ENCODE measurements at regions not wholly inside any gene's neighbourhood (a gene's known extent, or its start where the extent isn't known, plus 50 kb on each side); places are given as distances from the start of the nearest gene placed in this dataset.

- no peak overlapping the region for H2AFZ ChIP-seq (ENCODE audit: control insufficient read depth, low read length)
- H3K27ac ChIP-seq (ENCODE audit: control insufficient read depth, insufficient read depth, low read length): no peak overlapping the region
- no peaks in the 10 kb centered on the region for H3K79me2 ChIP-seq (ENCODE audit: control insufficient read depth, insufficient read depth, low read length)
- no peaks in the 10 kb centered on the region for H3K27me3 ChIP-seq (ENCODE audit: control insufficient read depth, extremely low read depth, insufficient read depth, low read length)
- H3K9me1 ChIP-seq (ENCODE audit: control insufficient read depth, extremely low read depth, insufficient read depth, low read length): no peaks in the 10 kb centered on the region
- dilution Hi-C loops (cut with MboI; ENCODE audit: extremely low pct_ligation_motif_present, low sequenced_read_pairs): no loop called here
- no peaks in the 10 kb centered on the region for H3K9me3 ChIP-seq (ENCODE audit: control insufficient read depth, low read depth, low read length)
- no peak for TF ChIP-seq CTCF (optimal IDR thresholded peaks at IDR 0.05 in 1 of 3, IDR thresholded peaks at IDR 0.05 in 1 of 3, conservative IDR thresholded peaks at IDR 0.05 in 1 of 3; ENCODE audit: extremely low read depth in 1 of 3, insufficient read depth in 2 of 3, low read length in 3 of 3)
- TF ChIP-seq EZH2 (IDR thresholded peaks at IDR 0.05; ENCODE audit: low read length): no peak
- no peaks in the 10 kb centered on the region for H3K4me1 ChIP-seq (ENCODE audit: control insufficient read depth, extremely low read depth, insufficient read depth, low read length)
- H3K4me2 ChIP-seq (ENCODE audit: control insufficient read depth, extremely low read depth, insufficient read depth, low read depth, low read length): no peak overlapping the region
- no peak for DNase-seq (ENCODE audit: low read depth, low spot score)
- no peak overlapping the region for H3K9ac ChIP-seq (ENCODE audit: control insufficient read depth, extremely low read depth, insufficient read depth, low read length)
- H3K36me3 ChIP-seq (ENCODE audit: control insufficient read depth in 2 of 2, extremely low read depth in 1 of 2, insufficient read depth in 2 of 2, low read length in 2 of 2): no peaks in the 10 kb centered on the region
- no peaks in the 10 kb centered on the region for H4K20me1 ChIP-seq (ENCODE audit: control insufficient read depth, extremely low read depth, insufficient read depth, low read length)
- no peak for FAIRE-seq
- H3K4me3 ChIP-seq (ENCODE audit: control insufficient read depth in 2 of 3, extremely low read depth in 1 of 3, insufficient read depth in 2 of 3, low read depth in 1 of 3, low read length in 3 of 3): no peak overlapping the region
Measured at GRCh38 chr10:10623958-10624566, 393.6 kb upstream of the CELF2 start.

GRCh38 chr10:10624567-10624962 lies 393.1 kb upstream of the CELF2 start:
- Histone ChIP-seq H3K36me3 (ENCODE audit: control insufficient read depth in 2 of 2, extremely low read depth in 1 of 2, insufficient read depth in 2 of 2, low read length in 2 of 2) (no peaks in the 10 kb centered on the region), H3K9ac (ENCODE audit: control insufficient read depth, extremely low read depth, insufficient read depth, low read length) (no peak overlapping the region), H2AFZ (ENCODE audit: control insufficient read depth, low read length) (no peak overlapping the region), H4K20me1 (ENCODE audit: control insufficient read depth, extremely low read depth, insufficient read depth, low read length) (no peaks in the 10 kb centered on the region), H3K4me2 (ENCODE audit: control insufficient read depth, extremely low read depth, insufficient read depth, low read depth, low read length) (no peak overlapping the region), H3K9me1 (ENCODE audit: control insufficient read depth, extremely low read depth, insufficient read depth, low read length) (no peaks in the 10 kb centered on the region), H3K27ac (ENCODE audit: control insufficient read depth, insufficient read depth, low read length) (no peak overlapping the region), H3K9me3 (ENCODE audit: control insufficient read depth, low read depth, low read length) (no peaks in the 10 kb centered on the region), H3K27me3 (ENCODE audit: control insufficient read depth, extremely low read depth, insufficient read depth, low read length) (no peaks in the 10 kb centered on the region), H3K4me1 (ENCODE audit: control insufficient read depth, extremely low read depth, insufficient read depth, low read length) (no peaks in the 10 kb centered on the region), H3K4me3 (ENCODE audit: control insufficient read depth in 2 of 3, extremely low read depth in 1 of 3, insufficient read depth in 2 of 3, low read depth in 1 of 3, low read length in 3 of 3) (no peak overlapping the region), H3K79me2 (ENCODE audit: control insufficient read depth, insufficient read depth, low read length) (no peaks in the 10 kb centered on the region)
- FAIRE-seq (no peak), DNase-seq (ENCODE audit: low read depth, low spot score) (no peak)
- TF ChIP-seq EZH2 (IDR thresholded peaks at IDR 0.05; ENCODE audit: low read length) (no peak), CTCF (optimal IDR thresholded peaks at IDR 0.05 in 1 of 3, IDR thresholded peaks at IDR 0.05 in 1 of 3, conservative IDR thresholded peaks at IDR 0.05 in 1 of 3; ENCODE audit: extremely low read depth in 1 of 3, insufficient read depth in 2 of 3, low read length in 3 of 3) (no peak)
- dilution Hi-C loops (cut with MboI; ENCODE audit: extremely low pct_ligation_motif_present, low sequenced_read_pairs): no loop called here
